ENCODE measurements at regions not wholly inside any gene's neighbourhood (a gene's known extent, or its start where the extent isn't known, plus 50 kb on each side); places are given as distances from the start of the nearest gene placed in this dataset.

DNA sequence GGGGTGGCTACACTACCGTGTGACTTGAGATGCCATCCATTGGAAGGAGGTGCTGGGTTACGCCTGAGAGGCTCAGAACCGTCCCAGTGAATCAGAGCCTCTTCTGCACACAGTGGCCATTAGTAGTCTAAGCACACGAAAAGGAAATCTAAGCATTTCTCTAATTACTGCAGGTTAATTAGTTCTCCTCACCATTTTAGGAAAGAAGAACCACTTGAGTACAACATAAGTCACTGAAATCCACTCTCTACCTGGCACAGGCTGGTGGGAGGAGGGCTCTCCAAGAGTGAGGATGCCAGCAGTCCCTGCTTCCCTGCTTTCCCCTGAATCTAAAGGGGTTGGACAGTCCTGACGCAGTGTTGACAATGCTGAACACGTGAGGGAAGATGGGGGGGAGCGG, 606.3 kb downstream of the NPHP4 start:
- DNase-seq (ENCODE audit: low read depth in 3 of 3): no peak

DNA sequence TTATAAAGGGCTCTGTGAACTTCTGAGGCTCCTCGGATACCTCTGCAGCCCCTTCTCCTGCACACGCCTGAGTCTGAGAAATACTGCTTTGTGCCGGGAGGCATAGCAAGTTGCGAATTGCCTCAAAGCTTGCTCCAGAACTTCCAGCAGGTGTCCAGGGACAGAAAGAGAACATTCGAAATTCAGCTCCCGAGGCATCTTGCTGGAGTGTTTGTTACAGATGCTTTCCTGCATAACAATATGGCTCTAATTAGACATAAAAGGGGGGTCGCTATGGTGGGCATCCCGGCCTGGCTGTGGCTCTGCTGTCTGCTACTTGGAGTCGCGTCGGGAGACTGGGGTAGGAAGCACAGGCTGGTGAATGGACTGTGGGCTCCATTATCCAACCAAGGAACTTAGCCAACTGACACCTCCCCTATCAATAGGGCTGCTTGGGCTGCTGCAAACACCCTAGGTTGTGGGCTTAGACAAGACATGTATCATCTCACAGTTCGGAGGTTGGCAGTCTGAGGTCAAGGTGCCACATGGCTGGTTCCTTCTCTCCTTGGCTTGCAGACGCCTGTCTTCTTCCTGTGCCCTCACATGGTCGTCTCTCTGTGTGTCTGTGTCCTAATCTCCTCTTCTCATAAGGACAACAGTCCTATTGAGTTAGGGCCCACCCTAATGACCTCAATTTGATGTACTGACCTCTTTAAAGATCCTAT, 607.0 kb downstream of the NPHP4 start:
- no peak for DNase-seq (ENCODE audit: low read depth in 3 of 3)

DNA sequence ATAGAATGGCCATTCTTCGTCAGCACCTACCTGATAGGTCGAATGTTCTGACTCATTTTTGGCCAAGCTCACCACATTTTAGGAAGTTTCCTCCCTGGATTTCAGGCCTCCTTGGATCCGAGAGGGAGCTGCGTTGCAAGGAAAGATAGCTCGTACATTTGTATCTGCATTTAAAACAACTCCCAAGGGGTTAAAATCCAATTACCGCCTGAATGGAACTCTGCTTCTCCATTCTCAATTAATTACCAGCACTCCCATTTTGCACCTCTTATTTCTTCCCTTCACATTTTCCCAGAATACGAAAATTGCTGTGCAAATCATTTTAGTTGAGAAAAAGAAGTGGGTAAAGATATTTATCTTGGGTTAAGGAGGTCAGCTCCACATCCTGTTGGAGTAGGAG, 610.7 kb downstream of the NPHP4 start:
- DNase-seq (ENCODE audit: low read depth in 3 of 3): no peak

DNA sequence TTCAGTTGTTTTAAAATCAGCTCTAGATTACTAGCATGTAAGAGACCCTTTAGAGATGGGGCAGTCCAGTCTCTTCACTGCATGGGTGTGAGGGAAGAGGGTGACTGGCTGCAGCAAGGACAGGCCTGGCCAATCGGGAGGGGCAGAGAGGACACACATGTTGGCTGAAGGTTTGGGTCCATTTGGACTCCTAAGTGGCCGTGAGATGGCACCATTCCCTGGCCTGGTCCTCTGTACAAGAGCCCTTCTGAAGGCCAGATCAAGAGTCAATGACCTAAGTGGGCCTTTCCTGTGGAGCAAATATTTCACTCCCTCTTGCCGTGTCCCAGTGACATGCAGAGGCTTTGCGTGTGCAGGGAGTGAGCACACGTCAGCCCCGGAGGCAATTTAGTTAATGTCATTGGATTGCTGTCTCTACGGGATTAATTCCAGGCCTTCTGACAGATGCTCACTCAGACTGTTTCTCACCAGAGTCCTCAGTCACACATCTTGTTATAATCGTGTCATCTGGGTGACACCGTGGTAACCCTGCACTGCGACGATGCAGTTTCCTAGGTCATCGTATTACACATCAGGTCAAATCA, 613.0 kb downstream of the NPHP4 start:
- no peak for DNase-seq (ENCODE audit: low read depth in 3 of 3)

DNA sequence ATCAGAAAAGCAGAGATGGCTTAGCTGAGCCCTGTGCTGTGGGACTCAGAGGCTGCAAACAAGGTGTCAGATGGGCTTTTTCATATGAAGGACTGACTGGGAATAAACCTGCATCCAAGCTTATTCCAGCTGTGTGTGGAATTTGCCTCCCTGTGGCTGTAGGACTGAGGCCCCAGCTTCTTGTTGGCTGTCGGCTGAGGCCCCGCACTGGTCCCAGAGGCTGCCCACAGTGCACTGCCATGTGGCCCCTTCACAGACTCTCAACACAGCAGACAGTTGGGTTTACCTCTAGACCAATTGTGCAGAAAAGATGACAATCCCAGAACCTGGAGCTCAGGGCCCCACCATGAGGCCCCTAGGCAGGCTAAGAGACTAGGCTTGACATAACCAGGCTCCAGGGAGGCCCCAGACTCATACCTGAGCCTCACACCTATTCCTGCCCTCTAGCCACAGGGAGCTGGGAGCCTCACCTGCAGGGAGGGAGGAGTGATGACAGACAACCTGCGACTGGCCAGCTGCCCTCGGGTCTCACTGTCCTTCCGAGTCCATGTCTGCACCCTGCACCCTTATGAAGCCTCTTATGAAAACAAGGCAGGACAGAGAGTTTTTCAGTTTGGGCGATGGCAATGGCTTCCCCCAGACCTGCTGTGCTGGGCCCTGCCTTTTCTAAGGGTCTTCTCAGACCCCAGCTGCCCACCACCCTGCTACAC, 615.5 kb downstream of the NPHP4 start:
- no peak for DNase-seq (ENCODE audit: low read depth in 3 of 3)

DNA sequence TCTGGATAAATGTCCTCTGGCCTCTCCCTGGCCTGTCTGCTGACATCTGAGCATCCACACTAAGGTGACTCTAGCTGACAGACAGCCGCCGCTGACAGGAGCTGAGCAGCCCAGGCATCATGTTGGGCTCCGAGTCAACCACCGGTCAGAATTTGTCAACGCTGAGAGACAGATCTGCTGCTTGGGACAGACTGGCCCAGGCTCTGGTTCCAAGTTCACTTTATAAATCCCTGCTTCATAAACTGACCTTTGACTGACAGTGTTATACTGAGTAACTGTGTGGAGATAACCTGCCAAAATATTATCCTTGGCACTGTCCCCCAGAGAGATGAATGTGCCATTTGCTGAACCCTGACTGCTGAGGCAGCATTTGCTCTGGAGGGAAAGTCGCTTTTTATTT, 616.7 kb downstream of the NPHP4 start:
- DNase-seq (ENCODE audit: low read depth in 3 of 3): no peak

DNA sequence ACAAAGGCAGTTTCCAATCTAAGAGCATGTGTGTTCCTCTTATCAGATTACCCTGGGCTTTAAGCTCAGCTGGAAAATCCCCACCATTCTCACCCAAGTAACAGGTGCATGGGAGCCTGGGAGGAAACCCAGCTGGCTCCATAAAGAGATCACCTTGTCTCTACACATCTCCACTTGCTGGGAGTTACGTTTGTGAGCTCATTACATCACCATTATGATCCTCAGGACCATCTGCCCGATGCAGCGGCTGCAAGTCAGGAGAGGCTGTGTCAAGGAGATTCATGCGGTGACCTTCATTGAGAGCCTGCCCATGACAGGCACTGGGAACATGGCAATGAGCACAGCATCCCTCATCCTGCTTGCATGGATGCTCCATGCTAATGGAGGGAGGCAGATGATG, 618.0 kb downstream of the NPHP4 start:
- no peak for DNase-seq (ENCODE audit: low read depth in 3 of 3)

DNA sequence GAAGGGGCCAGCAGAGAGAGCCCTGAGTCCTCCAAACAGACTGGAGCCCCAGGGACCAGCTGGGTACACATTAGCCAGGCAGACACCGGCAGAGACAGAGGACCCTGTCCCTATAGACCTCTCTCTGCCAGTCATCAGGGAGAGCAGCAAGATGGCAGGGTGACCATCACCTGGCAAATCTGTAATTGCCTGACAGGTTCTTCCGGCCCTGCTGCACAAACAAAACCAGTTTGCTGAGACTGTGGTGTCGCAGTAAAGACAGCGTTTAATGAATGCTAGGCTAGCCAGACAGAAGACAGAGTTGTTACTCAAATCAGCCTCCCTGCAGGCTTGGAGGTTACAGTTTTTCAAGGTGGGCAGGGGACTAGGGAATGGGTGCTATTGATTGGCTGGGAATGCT, 618.9 kb downstream of the NPHP4 start:
- no peak for DNase-seq (ENCODE audit: low read depth in 3 of 3)

DNA sequence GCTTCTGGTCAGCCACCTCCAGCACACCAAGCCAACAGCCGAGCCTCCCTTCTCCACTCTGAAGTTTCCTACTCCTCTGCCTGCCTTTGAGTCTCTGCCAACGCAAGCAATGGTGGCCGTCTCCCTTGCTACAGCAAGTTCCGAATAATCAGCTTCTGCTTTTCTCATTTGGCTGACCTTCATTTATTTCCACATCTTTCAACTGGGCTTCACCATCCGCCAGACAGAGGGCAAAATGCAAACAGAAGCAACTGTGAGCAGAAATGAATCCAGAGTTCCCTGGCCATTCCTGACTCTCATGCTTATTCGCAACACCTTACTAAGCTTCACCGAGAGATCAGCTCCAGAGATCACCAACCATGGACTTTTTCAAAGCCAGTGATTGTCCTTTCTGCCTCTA, 621.0 kb downstream of the NPHP4 start:
- no peak for DNase-seq (ENCODE audit: low read depth in 3 of 3)

DNA sequence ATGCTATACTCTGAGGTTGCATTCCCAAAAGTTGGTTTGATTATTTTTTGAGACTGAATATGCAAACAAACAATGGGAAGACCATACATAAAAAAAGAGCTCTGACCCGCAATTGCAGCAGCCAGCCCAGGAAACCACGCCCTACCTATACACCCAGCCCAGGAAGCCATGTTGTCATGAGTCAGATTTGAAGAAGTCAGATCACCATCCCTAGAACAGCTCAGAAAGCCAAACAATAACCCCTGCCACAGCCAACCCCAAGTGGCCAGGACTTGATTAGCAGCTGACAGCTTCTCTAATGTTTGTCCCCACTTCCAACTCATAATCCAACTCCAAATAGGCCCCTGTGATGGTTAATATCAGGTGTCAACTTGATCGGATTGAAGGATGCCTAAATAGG, 621.9 kb downstream of the NPHP4 start:
- DNase-seq (ENCODE audit: low read depth in 3 of 3): no peak

DNA sequence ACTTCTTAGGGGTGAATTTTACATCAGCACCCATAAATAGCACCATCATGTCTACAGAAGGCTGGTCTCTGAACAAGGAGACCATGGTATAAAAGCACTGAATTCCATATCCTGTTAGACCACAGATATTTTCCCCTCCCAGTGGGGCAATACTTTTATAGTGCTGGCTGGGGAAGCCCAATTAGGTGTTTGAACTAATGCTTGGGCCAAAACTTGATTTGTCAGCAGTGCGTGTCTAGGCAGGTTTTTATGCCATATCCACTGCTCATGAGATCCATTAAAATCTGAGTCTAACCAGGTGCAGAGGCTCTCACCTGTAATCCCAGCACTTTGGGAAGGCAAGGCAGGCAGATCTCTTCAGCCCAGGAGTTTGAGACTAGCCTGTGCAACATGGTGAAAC, 623.0 kb downstream of the NPHP4 start:
- DNase-seq (ENCODE audit: low read depth in 3 of 3): no peak

DNA sequence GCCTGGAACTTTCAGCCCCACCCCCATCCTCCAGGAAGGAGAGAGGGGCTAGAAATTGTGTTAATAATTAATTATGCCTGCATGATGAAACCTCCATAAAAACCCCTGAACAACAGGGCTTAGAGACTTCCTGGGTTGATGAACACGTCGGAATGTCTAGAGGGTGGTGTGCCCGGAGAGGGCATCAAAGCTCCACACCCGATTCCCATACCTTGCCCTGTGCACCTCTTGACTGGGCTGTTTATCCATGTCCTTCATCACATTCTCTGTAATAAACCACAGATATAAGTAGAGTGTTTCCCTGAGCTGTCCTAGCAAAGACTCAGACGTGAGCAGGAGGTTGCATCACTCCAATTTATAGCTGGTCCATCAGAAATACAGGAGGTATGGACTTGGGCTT, 624.0 kb downstream of the NPHP4 start:
- DNase-seq (ENCODE audit: low read depth in 3 of 3): no peak

DNA sequence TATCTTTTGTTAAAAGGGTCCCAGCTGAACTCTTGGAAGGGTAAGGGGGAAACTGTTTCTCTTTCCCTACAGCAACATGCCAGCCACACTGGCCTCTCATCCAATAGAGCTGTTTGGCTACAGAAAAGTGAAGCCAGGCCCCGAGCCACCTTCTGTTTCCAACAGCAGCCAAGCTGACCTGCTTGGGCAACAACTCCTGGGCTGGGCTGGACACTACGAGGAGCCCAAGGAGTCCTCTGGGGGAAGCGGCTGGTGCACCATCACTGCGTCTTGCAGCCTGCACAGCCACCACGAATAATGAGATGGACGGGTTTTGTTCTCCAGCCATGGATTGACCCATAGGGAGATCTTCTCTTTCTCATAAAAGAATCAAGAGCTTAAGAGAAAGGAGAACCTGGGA, 624.9 kb downstream of the NPHP4 start:
- DNase-seq (ENCODE audit: low read depth in 3 of 3): no peak

DNA sequence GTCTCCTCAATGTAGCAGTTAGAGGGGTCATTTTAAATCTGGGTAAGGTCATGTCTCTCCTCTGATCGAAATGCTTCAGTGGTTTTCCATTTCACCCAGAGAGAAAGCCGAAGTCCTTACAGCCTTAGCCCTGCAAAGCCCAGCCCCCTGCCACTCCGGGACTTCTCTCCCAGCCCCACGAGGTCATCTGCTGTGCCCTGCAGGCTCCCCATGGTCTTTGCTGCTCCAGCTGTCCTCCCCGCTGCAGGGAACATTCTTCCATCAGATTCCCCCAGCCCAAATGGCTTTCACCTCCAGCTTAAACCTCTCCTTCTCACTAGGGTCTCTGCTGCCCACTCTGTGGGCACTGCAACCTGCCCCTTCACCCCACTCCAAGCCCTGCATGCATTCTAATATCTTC, 626.5 kb downstream of the NPHP4 start:
- DNase-seq (ENCODE audit: low read depth in 3 of 3): no peak

DNA sequence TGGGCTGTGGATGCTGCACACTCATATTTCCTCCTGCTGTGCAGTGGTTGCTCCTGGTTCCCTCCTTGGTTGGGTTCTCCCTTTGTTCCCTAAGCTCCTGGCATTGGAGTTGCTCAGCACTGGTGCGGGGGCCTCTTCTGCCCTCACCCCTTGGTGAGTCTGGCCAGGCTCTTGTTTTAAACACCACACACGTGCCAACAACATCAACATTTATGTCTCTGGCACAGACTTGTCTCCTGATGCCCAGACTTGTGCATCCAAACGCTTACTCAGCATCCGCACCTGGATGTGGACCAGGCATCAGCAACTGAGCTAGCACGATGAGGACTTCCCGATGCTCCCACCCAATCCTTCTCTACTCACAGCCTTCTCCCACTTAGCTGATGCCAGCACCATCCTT, 627.6 kb downstream of the NPHP4 start:
- DNase-seq (ENCODE audit: low read depth in 3 of 3): no peak

DNA sequence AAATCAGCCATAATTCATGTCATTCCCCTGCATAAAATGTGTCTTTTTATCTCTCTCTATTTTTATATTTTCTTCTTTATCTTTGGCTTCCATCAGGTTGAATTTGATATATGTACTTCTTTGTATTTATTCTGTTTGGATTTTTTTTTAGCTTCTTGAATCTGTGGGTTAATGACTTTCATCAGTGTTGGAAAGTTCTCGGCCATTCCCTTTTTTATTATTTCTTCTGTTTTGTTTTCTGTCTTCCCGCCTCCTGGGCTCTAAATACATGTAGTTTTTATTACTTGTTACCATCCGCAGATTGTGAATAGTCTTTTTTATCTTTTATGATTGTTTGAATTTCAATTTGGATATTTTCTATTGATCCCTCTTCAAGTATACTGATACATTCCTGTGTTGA, 637.5 kb downstream of the NPHP4 start:
- no peak for DNase-seq (ENCODE audit: low read depth in 3 of 3)

DNA sequence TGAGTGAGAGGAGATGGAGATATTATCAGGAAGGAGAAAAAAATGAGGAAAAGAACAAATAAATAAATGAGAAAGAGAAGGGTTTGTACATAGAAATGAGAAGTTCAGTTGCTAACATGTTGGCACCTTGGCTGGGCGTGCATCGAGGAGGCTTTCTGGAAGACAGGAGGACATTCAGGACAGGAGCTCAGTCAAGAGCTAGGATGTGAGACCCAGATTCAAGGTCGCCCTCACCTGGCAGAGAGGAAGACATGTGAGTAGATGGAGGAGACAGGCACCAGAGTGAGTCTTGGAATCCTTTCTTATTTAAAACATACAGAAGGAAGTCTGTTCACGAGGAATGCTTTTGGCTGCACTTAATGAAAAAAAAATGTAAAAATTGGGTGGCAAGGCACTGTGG, 640.9 kb downstream of the NPHP4 start:
- DNase-seq (ENCODE audit: low read depth in 3 of 3): no peak

DNA sequence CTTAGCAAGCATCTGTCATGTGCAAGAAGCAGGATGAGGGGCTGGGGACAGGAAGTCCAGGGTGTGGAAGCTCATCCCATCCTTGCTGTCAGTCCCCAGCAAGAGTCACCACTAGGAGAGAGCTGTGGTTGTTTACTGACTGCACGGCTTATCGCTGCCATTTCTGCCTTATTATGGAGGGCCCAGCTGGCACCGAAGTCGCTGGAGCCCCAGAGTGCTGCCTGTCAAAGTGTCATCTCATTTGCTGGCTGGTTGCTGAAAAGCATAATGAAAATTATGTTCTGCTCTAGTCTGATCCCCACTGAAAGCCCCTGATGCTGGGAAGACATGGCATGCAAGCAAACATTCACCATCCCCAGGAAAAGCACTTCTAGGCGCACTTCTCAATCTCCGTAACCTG, 642.7 kb downstream of the NPHP4 start:
- no peak for DNase-seq (ENCODE audit: low read depth in 3 of 3)

DNA sequence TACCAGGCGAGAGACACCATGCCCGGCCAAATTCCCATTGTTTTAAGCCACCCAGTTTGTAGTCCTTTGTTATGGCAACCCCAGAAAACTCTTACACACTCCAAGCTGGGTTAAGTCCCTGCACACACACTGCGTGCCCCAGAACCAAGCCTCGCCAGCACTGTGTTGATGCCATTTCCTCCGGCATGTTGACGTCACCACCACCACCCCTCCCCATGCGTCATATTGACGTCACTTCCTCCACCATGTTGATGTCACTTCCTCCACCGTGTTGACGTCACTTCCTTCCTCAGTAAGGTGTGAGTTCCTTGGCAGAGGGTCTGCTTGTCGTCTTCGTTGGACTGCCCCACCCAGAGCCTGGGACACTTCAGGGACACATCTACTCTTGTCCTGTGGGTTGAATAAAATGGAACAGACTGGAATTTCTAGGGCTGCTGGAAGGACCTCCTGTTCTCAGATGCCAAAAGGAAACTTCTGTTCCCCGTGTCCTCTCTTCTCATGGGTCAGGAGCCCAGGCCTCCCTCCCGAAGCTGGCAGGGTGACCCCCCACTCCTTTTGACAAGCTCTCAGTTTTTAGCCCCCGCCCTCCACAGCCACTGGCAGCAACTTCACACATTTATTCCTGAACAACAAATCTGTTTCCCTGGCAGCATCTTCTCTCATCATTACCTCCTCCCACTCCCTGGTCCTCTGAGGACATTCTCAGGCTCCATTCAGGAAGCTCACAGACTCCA, 643.3 kb downstream of the NPHP4 start:
- no peak for DNase-seq (ENCODE audit: low read depth in 3 of 3)

DNA sequence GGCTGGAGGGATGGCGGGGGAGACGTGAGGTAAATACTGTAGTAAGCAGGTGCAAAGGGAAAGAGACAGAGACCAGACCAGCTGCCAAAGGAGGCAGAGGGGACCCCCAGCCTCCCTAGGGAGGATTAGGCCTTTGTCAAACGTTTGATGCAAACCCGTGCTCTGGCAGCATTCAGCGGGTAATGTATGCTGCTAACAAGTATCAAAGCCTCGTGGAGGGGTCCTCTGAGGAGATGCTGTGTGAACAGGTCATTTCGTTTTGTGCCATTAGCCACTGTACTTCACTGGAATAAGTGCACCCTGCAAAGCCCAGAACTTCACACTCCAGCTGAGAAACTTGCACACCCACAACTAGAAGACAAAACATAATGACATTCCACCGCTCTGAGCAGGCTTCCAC, 644.5 kb downstream of the NPHP4 start:
- no peak for DNase-seq (ENCODE audit: low read depth in 3 of 3)

DNA sequence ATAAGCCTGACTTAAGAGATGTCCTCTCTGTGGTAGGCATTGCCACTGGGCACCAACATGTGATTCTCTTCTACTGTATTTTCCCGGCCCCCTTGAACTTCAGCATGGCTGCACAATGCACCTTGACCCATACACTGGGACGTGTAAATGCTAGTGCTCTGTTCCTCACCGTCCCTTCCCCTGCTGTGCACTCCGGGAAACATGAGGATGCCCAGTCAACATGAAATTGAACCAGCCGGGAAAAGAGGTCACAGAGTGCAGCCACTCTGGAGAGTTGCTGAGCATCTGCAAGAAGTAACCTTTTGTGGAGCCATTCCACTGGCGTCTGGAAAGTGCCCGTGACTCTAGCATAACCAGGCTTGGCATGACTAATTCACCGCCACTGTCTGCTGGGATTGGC, 646.7 kb downstream of the NPHP4 start:
- DNase-seq (ENCODE audit: low read depth in 3 of 3): no peak

DNA sequence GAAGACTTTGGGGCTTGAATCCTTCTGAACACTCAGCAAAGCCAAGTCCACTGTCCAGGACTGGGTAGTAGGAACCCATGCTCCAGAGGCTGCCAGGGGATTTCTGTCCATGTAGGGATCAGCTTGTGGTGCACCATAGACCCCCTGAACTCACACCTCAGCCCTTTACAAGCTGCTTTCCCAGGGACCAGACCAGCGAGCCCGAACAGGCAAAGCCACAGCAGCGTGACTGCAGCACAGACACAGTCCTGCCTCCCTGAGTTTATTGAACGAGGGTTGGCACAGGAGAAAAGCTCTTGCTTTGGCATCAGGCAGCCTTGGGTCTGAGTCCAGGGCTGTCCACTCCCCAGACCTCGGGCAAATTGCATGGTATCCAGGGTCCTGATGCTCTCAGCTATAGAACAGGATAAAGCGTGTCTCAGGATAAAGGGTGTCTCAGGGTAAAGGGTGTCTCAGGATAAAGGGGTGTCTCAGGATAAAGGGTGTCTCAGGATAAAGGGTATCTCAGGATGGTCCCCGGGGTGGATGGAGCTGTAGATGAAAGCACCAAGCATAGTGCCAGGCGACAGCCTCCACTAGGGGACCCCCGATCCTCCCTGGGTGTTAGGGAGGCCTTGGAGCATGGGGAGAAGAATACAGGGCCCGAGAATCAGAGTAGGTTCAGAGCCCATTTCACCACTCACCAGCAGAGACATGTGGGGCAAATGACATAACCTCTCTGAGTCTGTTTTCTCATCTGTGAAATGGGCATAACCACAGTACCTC, 648.8 kb downstream of the NPHP4 start:
- no peak for DNase-seq (ENCODE audit: low read depth in 3 of 3)
